ENCODE measurements at regions not wholly inside any gene's neighbourhood (a gene's known extent, or its start where the extent isn't known, plus 50 kb on each side); places are given as distances from the start of the nearest gene placed in this dataset.

GRCh38 chr14:40838601-40839000 lies 768.1 kb upstream of the LRFN5 start:
- TF ChIP-seq, protein P1, sequence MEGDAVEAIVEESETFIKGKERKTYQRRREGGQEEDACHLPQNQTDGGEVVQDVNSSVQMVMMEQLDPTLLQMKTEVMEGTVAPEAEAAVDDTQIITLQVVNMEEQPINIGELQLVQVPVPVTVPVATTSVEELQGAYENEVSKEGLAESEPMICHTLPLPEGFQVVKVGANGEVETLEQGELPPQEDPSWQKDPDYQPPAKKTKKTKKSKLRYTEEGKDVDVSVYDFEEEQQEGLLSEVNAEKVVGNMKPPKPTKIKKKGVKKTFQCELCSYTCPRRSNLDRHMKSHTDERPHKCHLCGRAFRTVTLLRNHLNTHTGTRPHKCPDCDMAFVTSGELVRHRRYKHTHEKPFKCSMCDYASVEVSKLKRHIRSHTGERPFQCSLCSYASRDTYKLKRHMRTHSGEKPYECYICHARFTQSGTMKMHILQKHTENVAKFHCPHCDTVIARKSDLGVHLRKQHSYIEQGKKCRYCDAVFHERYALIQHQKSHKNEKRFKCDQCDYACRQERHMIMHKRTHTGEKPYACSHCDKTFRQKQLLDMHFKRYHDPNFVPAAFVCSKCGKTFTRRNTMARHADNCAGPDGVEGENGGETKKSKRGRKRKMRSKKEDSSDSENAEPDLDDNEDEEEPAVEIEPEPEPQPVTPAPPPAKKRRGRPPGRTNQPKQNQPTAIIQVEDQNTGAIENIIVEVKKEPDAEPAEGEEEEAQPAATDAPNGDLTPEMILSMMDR (IDR thresholded peaks at IDR 0.05), result no peak
- TF ChIP-seq POLR2A (IDR thresholded peaks at IDR 0.05), result no peak
